GM10266 (cell line): ENCODE measurements at regions not wholly inside any gene's neighbourhood (a gene's known extent, or its start where the extent isn't known, plus 50 kb on each side); places are given as distances from the start of the nearest gene placed in this dataset.
"Not testable (repeated sequence)": the region's sequence is repeated elsewhere in the genome, so short reads cannot be mapped to it uniquely, and the experiment has no call there.

Experiments used
- DNase-seq: peaks from one replicate; pipeline ENCODE4 v3.0.0; 2012; ENCODE audit errors: extremely low spot score
- TF ChIP-seq, protein P1 (sequence below): IDR thresholded peaks from 2 replicates; pipeline ENCODE4 v1.5.1; 2012; ENCODE audit warnings: mild to moderate bottlenecking, low read depth; ENCODE audit not compliant: control insufficient read depth, insufficient read depth; ENCODE audit errors: missing control alignments

DNA sequence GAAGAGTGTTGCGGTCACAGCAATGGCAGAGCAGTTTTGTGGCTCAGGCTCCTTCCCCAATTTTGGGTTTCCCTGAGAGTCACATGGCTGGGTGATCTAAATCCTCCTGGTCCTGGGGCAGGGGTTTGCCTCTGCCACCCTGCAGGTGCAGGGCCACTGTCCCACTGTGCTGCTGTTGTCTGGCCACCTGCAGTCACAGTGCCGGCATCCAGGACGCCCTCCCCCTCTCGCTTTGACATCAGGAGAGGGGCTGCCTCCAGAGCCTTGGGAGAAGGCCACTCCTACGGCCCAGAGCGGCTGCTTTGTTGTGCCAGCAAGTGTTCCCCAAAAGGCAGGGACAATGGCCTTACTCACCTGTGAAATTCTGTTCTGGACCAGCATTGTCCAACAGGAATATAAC, 449.0 kb downstream of the QKI start:
- TF ChIP-seq, protein P1, sequence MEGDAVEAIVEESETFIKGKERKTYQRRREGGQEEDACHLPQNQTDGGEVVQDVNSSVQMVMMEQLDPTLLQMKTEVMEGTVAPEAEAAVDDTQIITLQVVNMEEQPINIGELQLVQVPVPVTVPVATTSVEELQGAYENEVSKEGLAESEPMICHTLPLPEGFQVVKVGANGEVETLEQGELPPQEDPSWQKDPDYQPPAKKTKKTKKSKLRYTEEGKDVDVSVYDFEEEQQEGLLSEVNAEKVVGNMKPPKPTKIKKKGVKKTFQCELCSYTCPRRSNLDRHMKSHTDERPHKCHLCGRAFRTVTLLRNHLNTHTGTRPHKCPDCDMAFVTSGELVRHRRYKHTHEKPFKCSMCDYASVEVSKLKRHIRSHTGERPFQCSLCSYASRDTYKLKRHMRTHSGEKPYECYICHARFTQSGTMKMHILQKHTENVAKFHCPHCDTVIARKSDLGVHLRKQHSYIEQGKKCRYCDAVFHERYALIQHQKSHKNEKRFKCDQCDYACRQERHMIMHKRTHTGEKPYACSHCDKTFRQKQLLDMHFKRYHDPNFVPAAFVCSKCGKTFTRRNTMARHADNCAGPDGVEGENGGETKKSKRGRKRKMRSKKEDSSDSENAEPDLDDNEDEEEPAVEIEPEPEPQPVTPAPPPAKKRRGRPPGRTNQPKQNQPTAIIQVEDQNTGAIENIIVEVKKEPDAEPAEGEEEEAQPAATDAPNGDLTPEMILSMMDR = no peak
- DNase-seq = no peak

DNA sequence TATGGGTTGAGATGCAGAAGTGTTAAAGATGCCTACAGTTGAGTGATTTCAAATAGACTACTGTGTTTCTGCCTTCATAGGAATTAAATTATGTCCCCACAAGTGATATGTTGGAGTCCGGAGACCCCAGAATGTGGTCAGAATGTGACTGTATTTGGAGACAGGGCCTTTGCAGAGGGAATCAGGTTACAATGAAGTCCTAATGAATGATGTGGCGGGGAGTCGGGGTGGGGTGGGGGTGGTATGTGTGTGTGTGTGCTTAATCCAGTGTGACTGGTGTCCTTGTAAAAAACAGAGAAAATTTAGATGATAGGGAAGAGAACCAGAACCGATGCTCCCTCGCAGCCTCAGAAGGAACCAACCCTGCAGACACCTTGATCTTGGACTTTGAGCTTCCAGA, 448.2 kb downstream of the QKI start:
- TF ChIP-seq, protein P1 = no peak
- DNase-seq = no peak

DNA sequence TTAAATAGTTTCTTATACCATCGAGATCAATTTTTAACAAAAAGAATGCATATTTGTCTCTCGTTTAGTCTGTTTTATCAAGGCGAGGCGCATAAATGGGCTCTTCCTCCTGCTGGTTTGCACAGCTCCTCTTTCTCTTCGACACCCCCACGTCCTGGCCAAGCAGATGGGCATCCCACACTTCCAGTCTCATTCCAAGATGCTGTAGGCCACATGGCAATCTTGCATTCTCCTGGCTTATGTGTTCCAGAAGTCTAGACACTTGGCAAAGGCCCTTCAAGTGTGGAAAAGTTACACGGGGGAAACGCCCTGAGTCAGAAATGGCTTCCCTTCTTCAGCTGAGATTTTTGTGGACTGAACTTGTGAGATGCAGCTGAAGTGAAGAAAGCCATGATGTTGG, 447.1 kb downstream of the QKI start:
- TF ChIP-seq, protein P1 = no peak
- no peak for DNase-seq

DNA sequence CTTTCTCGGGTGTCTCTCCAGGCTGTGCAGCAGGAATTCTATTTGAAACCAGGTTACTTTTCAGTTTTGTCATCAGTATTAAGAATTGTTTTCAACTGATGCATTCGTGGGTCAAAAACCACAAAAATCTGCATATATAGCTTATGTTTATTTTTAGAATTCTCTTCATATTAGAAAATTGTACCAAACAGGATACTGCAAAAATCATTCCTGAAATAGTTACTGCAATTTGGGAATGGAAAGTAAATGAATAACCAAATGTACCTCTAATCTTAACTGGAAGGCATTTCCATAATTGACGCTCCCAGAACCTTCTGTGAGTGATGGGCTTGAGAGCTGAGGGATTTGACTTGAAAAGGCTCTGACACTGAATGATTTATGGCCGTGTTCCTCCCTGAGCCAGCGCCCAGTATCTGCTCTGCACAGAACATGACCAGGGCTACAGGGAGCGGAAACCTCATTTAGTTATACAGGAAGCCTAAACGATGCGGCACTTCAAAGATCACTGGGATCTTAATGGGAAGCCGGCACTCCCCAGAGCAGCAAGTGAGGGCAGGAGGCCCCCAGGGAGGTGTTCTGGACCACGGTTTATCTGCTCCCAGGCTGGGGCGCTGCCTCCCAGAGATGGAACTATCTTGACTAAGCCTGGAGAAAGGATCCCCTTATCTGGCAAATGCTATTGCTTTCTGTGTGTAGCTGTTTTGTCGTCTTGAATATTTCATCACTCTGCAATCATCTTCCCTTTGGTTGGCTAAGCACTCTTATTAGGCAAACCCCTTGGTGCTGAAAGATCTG, 446.0 kb downstream of the QKI start:
- TF ChIP-seq, protein P1 = no peak
- DNase-seq = no peak

DNA sequence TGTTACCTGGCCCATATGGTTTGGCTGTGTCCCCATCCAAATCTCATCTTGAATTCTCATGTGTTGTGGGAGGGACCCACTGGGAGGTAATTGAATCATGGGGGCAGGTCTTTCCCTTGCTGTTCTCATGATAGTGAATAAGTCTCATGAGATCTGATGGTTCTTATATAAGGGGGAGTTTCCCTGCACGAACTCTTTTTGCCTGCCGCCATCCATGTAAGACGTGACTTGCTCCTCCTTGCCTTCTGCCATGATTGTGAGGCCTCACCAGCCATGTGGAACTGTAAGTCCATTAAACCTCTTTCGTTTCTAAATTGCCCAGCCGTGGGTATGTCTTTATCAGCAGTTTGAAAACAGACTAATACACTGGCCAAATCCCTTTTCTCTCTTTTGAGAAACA, 444.4 kb downstream of the QKI start:
- DNase-seq = not testable (repeated sequence)

DNA sequence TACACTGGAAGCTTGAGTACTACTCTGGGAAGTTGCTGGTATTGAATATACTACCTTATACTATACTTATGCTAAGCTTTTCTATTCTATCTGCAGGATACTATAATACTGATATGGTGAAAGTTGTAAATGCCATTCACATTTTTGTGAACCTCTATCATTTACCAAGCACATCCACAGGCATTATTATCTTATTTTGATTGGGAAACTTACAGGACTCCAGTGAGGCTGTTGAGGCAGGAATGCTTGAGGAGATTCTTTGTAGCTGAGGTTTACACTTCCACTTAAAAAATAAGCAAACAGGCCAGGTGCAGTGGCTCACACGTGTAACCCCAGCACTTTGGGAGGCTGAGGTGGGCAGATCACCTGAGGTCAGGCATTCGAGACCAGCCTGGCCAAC, 442.9 kb downstream of the QKI start:
- TF ChIP-seq, protein P1 = no peak
- DNase-seq = no peak

DNA sequence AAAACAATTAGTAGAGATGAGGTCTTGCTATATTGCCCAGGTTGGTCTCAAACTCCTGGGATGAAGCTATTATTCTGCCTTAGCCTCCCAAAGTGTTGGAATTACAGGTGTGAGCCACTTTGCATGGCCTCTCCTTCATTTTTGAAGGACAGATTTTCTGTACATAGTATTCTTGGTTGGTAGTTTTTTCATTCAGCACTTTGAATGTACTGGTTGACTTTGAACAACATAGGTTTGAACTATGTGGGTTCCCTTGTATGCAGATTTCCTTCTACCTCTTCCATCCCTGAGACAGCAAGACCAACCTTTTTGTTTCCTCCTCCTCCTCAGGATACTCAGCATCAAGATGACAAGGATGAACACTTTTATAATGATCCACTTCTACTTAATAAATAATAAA, 436.4 kb downstream of the QKI start:
- DNase-seq = no peak
- TF ChIP-seq, protein P1 = no peak

DNA sequence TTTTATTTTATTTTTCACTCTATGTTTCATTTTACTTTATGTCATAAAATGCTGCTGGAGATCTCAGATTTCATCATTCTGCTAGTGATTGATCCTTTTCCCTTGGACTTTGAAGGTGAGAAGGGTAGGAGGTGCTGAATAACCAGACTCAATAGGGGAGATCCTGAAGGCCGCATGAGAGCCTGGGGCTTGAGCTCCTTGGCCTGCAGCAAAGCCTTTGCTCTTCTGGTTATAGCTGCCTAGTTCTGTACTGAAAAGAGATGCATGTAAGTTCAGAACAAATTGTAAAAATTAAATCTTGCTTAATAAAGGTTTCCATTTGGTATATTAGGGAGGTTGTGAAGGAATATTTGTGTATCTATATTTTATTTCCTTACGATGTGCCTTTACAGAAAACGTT, 430.2 kb downstream of the QKI start:
- TF ChIP-seq, protein P1 = no peak
- no peak for DNase-seq
